Ascending aorta (tissue), 2 donors: ENCODE measurements at regions not wholly inside any gene's neighbourhood (a gene's known extent, or its start where the extent isn't known, plus 50 kb on each side); places are given as distances from the start of the nearest gene placed in this dataset.
"Not testable (repeated sequence)": the region's sequence is repeated elsewhere in the genome, so short reads cannot be mapped to it uniquely, and the experiment has no call there.

Experiments
- DNase-seq, 2 donors: peaks; one replicate each; pipeline ENCODE4 v3.0.0-alpha.2; 2019; ENCODE audit warnings: low spot score in 2 of 2
- H3K27ac ChIP-seq, 2 donors: fragments of 200-600 bp; sonication (generic); one replicate each; pipeline ENCODE4 v1.5.1; 2016 to 2017; ENCODE audit warnings: mild to moderate bottlenecking in 1 of 2
- H3K27me3 ChIP-seq: fragments of 200-600 bp; sonication (generic); one replicate; pipeline ENCODE4 v1.5.1; 2017
- H3K36me3 ChIP-seq, 2 donors: fragments of 200-600 bp; sonication (generic); one replicate each; pipeline ENCODE4 v1.5.1; 2016
- H3K4me1 ChIP-seq, 2 donors: fragments of 200-600 bp; sonication (generic); one replicate each; pipeline ENCODE4 v1.5.1; 2016 to 2017; ENCODE audit warnings: mild to moderate bottlenecking in 1 of 2
- H3K4me3 ChIP-seq, 2 donors: fragments of 200-600 bp; sonication (generic); one replicate each; pipeline ENCODE4 v1.5.1; 2016 to 2017; ENCODE audit warnings: mild to moderate bottlenecking in 1 of 2
- H3K9me3 ChIP-seq, 2 donors: fragments of 200-600 bp; sonication (generic); one replicate each; pipeline ENCODE4 v1.5.1; 2016
- CTCF ChIP-seq, 3 experiments: fragments of 200-600 bp in 2 of 3; fragments of 450-650 bp in 1 of 3; sonication (generic) in 2 of 3; IDR thresholded peaks; one replicate each; pipeline ENCODE4 v1.5.1; 2016 to 2019; ENCODE audit warnings: antibody characterized with exemption in 3 of 3, mild to moderate bottlenecking in 1 of 3, moderate library complexity in 1 of 3
- intact Hi-C: fragments of 100-400 bp; cut with DNase I; formaldehyde crosslinking; loops from one replicate; pipeline ENCODE4 v1.15.1; 2023

GRCh38 chr22:23467721-23468294 is 112.3 kb downstream of the IGLL1 start:
- DNase-seq: no peak
- no peak for TF ChIP-seq CTCF (IDR thresholded peaks at IDR 0.05)
- Histone ChIP-seq H3K27ac (no peak overlapping the region), H3K36me3 (no peaks in the 10 kb centered on the region), H3K27me3 (no peaks in the 10 kb centered on the region), H3K4me3 (no peak overlapping the region), H3K4me1 (no peaks in the 10 kb centered on the region), H3K9me3 (no peaks in the 10 kb centered on the region)
- intact Hi-C loops: no loop called here

GRCh38 chr22:23466351-23466750 is 113.7 kb downstream of the IGLL1 start:
- no peaks in the 10 kb centered on the region for H3K9me3 ChIP-seq
- no peak overlapping the region for H3K4me3 ChIP-seq
- no peak for TF ChIP-seq CTCF (IDR thresholded peaks at IDR 0.05)
- intact Hi-C loops: no loop called here
- DNase-seq: no peak
- H3K27me3 ChIP-seq: no peaks in the 10 kb centered on the region
- H3K27ac ChIP-seq: no peak overlapping the region
- no peaks in the 10 kb centered on the region for H3K4me1 ChIP-seq
- H3K36me3 ChIP-seq: no peaks in the 10 kb centered on the region

GRCh38 chr22:23464796-23465195 is 115.3 kb downstream of the IGLL1 start:
- H3K27me3 ChIP-seq, intact Hi-C loops, H3K4me3 ChIP-seq, DNase-seq, H3K4me1 ChIP-seq, H3K9me3 ChIP-seq, H3K36me3 ChIP-seq, H3K27ac ChIP-seq: not testable (repeated sequence)

- H3K27ac ChIP-seq, H3K27me3 ChIP-seq, H3K9me3 ChIP-seq, H3K36me3 ChIP-seq, intact Hi-C loops, H3K4me3 ChIP-seq, H3K4me1 ChIP-seq, DNase-seq: not testable (repeated sequence)
Measured at GRCh38 chr22:23460517-23461031, 119.5 kb downstream of the IGLL1 start.

GRCh38 chr22:23459645-23460516 is 120.2 kb downstream of the IGLL1 start:
- DNase-seq, intact Hi-C loops, H3K4me3 ChIP-seq, H3K9me3 ChIP-seq, H3K4me1 ChIP-seq, H3K27me3 ChIP-seq, H3K27ac ChIP-seq, H3K36me3 ChIP-seq: not testable (repeated sequence)

- DNase-seq: no peak
- intact Hi-C loops: no loop called here
- Histone ChIP-seq H3K27ac (no peak overlapping the region), H3K4me1 (no peaks in the 10 kb centered on the region), H3K4me3 (no peak overlapping the region), H3K27me3 (no peaks in the 10 kb centered on the region), H3K36me3 (no peaks in the 10 kb centered on the region), H3K9me3 (no peaks in the 10 kb centered on the region)
- TF ChIP-seq CTCF (IDR thresholded peaks at IDR 0.05): no peak
Measured at GRCh38 chr22:23458663-23459541, 121.2 kb downstream of the IGLL1 start.
